ENCODE measurements at regions not wholly inside any gene's neighbourhood (a gene's known extent, or its start where the extent isn't known, plus 50 kb on each side); places are given as distances from the start of the nearest gene placed in this dataset.

DNA sequence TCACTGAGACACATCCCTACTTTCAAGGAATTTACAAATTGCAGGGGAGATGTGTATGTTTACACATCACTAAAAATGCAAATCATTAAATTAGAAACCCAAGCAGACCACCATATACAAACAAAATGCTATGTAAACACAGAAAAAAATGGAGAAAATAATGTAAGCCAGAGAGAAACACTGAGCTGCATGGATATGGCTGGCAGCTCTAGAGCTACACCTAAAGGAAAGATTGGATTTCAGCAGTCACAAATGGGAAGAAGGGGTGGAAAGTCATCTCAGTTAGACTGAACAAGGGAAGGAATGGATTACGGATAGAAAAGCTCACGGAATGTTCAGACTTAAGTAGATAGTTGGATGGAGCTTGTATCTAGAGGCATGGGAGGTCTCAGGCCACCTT, 186.3 kb downstream of the MOSPD2 start:
- TF ChIP-seq, protein P1, sequence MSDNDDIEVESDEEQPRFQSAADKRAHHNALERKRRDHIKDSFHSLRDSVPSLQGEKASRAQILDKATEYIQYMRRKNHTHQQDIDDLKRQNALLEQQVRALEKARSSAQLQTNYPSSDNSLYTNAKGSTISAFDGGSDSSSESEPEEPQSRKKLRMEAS (IDR thresholded peaks at IDR 0.05; ENCODE audit: low read depth, low read length), result no peak
- TF ChIP-seq MYC (IDR thresholded peaks at IDR 0.05; ENCODE audit: low read depth, low read length), result no peak
- TF ChIP-seq, protein P2, sequence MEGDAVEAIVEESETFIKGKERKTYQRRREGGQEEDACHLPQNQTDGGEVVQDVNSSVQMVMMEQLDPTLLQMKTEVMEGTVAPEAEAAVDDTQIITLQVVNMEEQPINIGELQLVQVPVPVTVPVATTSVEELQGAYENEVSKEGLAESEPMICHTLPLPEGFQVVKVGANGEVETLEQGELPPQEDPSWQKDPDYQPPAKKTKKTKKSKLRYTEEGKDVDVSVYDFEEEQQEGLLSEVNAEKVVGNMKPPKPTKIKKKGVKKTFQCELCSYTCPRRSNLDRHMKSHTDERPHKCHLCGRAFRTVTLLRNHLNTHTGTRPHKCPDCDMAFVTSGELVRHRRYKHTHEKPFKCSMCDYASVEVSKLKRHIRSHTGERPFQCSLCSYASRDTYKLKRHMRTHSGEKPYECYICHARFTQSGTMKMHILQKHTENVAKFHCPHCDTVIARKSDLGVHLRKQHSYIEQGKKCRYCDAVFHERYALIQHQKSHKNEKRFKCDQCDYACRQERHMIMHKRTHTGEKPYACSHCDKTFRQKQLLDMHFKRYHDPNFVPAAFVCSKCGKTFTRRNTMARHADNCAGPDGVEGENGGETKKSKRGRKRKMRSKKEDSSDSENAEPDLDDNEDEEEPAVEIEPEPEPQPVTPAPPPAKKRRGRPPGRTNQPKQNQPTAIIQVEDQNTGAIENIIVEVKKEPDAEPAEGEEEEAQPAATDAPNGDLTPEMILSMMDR (IDR thresholded peaks at IDR 0.05; ENCODE audit: low read depth, low read length), result no peak

All from NB4 (cell line).